GM18858 (cell line): ENCODE measurements at regions not wholly inside any gene's neighbourhood (a gene's known extent, or its start where the extent isn't known, plus 50 kb on each side); places are given as distances from the start of the nearest gene placed in this dataset.
A peak's percentile ranks its signal among the peaks of the same experiment; 100 is the strongest.

Experiments
- ATAC-seq: cut with Tn5 transposase; IDR thresholded peaks from one replicate; pipeline ENCODE4 v1.9.1; 2021; ENCODE audit not compliant: unreplicated experiment

DNA sequence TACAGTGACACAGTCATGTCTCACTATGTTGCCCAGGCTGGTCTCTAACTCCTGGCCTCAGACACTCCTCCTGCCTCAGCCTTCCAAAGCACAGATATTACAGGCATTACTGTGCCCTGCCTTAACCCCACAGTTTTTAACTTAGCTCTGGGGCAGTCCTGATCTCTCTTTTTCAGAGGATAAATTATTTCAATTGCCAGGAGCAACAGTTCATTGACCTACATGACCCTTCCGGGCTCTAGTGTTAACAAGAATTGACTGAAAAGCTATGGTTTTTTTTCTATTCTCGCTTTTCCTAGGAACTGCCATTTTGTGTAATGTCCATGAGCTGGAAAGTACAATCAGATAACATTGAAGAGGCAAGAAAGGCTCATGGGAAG, 92.8 kb downstream of the HNRNPLL start:
- no peak for ATAC-seq

DNA sequence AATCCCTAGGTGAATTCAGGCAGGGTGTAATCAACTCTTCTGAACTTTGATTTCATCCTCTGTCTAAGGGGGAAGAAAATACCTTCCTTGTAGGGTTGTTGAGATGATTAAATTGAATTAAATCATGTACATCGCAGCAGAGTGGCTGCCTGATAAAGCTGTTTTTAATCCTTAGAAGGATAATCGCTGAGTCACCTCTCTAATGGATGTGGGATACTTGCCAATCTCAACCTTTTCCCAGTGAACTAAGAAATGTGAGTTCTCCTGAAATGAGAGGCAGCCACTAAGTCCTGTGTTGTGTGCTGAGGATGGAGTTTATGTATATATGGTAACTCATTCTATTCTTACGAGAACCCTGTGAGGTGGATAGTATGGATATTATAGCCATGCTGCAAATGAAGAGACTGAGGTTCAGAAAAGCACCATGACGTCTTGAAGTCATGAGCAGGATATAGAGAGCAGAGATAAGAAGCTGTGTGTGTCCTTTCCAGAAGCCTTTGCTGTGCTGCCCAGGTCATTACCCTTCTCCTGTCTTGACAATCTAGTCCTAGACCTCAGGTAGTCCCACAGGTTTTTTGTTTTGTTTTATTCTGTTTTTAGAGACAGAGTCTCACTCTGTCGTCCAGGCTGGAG, 93.3 kb downstream of the HNRNPLL start:
- no peak for ATAC-seq

- no peak for ATAC-seq
Observed at GRCh38 chr2:38508311-38509039, 94.3 kb downstream of the HNRNPLL start.

GRCh38 chr2:38507712-38508111, 95.0 kb downstream of the HNRNPLL start:
- ATAC-seq, result no peak

DNA sequence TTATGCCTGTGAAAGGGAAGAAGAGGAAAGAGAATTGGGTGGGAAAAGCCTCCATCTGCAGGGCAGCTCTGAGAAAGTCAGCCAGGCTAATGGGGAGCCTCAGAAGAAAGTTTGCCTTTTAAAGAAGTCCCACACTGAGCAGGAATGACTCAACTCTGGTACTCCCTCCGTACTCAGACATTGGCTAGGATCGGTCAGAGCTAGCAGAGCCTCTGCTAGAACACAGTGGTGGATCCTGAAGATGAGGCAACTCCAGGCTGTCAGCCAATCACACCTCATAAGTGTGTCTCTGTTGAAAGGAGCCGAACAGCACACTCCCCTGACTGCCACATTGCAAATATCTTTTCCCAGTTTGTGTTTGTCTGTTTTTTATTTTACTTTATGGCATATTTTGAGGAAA, 96.9 kb downstream of the HNRNPLL start:
- ATAC-seq, result no peak

GRCh38 chr2:38504169-38504568, 98.6 kb downstream of the HNRNPLL start:
- no peak for ATAC-seq

- ATAC-seq, result no peak
Observed at GRCh38 chr2:38502107-38502506, 100.6 kb downstream of the HNRNPLL start.

GRCh38 chr2:38500283-38500634, 102.5 kb downstream of the HNRNPLL start:
- no peak for ATAC-seq

DNA sequence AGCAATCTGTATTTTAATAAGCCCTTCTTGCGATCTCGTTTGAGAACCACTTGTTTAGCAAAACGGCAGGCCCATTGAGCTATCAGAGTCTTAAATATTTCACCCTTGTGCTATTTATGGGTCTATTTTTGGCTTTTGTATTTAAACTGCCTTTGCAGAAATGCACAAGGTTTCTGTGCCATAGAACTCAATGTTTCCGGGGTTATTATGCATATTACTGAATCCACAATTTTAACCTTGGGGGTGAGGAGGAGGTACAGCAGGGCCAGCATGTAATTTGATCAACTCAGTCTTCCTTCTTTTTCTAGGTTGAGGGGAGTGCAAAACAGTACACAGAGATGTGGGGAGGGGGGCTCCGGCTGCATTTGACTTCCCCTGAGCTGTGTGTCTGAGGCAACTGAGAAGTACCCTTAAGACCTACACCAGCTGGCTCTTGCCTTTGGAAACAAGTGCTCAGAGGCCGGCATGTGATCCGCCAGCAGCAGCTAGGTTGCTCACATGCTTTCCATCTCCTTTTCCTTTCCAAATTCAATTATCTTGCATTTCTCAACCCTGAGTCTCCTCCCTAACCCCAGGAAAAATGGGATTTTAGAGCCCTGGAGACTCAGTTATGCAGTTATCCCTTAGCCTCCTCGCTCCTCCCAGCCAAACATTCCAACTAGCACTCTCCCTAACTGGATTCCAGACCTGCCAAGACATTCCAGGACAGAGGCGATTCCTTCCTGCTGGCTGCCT, 103.0 kb downstream of the HNRNPLL start:
- ATAC-seq, result no peak

- peak; percentile 81 for ATAC-seq
Observed at GRCh38 chr2:38498045-38498481, 104.7 kb downstream of the HNRNPLL start.

GRCh38 chr2:38497670-38498037, 105.1 kb downstream of the HNRNPLL start:
- ATAC-seq, result no peak

GRCh38 chr2:38496927-38497669, 105.6 kb downstream of the HNRNPLL start:
- no peak for ATAC-seq

GRCh38 chr2:38495880-38496279, 106.8 kb downstream of the HNRNPLL start:
- ATAC-seq, result no peak

DNA sequence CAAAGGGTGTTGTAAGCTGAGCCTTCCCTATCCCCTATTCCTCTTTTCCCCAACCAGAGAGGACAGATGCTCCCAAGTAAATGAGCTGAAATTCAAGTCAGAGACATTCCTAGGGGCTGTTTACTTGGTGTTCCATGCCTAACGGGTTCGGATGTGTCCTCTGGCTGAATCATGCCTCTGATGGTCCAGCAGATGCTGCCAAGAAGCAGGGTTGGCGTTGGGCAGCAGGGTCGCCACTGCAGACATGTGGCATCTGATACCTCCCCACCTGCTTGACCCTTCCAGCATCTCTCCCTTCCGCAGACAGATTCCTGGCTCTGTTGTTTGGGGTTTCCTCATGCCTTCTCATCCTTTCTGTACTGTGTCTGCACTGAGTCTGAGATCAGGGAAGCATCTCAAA, 108.3 kb downstream of the HNRNPLL start:
- ATAC-seq, result no peak

- no peak for ATAC-seq
Observed at GRCh38 chr2:38492042-38492615, 110.6 kb downstream of the HNRNPLL start.

- ATAC-seq, result no peak
Observed at GRCh38 chr2:38491436-38491835, 111.3 kb downstream of the HNRNPLL start.

- no peak for ATAC-seq
Observed at GRCh38 chr2:38489846-38490245, 112.8 kb upstream of the ATL2 start.

DNA sequence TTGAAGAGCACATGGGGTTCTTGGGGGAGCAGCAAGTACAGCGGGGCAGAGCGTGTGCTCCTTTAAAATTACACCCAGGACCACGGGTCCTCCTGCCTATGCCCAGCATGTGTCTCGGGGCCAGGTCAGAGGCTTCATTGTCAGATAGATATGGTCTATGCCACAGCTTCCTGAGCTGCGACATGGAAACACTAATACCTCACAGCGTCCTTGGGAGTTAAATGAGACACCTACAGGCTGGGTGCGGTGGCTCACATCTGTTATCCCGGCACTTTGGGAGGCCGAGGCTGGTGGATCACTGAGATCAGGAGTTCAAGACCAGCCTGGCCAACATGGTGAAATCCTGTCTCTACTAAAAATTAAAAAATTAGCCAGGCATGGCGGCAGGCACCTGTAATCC, 110.8 kb upstream of the ATL2 start:
- ATAC-seq, result no peak

- ATAC-seq, result no peak
Observed at GRCh38 chr2:38486213-38487026, 109.3 kb upstream of the ATL2 start.

GRCh38 chr2:38485734-38486133, 108.7 kb upstream of the ATL2 start:
- ATAC-seq, result peak; percentile 98
